NB4 (cell line): ENCODE measurements at regions not wholly inside any gene's neighbourhood (a gene's known extent, or its start where the extent isn't known, plus 50 kb on each side); places are given as distances from the start of the nearest gene placed in this dataset.
"Not testable (repeated sequence)": the region's sequence is repeated elsewhere in the genome, so short reads cannot be mapped to it uniquely, and the experiment has no call there.

Source experiments
- DNase-seq: peaks from one replicate; pipeline ENCODE4 v3.0.0; 2010; ENCODE audit warnings: low read depth
- H3K4me3 ChIP-seq: one replicate; pipeline ENCODE4 v1.5.1; 2011; ENCODE audit warnings: mild to moderate bottlenecking, low read depth, low read length, moderate library complexity
- CTCF ChIP-seq: IDR thresholded peaks from one replicate; pipeline ENCODE4 v1.5.1; 2012; ENCODE audit warnings: low read depth, low read length
- MYC ChIP-seq: IDR thresholded peaks from 2 replicates; pipeline ENCODE4 v1.6.1; 2011; ENCODE audit warnings: low read depth, low read length
- POLR2A ChIP-seq: IDR thresholded peaks from 2 replicates; pipeline ENCODE4 v1.6.1; 2011; ENCODE audit warnings: mild to moderate bottlenecking; ENCODE audit not compliant: insufficient read length; ENCODE audit errors: extremely low read depth
- TF ChIP-seq, protein P1 (sequence below): IDR thresholded peaks from 2 replicates; pipeline ENCODE4 v1.6.1; 2011; ENCODE audit warnings: low read depth, low read length

- TF ChIP-seq, protein P1, sequence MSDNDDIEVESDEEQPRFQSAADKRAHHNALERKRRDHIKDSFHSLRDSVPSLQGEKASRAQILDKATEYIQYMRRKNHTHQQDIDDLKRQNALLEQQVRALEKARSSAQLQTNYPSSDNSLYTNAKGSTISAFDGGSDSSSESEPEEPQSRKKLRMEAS = no peak
- TF ChIP-seq CTCF (no peak), MYC (no peak), POLR2A (no peak)
Measured at GRCh38 chr5:108696951-108697715, 50.6 kb upstream of the FER start.

GRCh38 chr5:108696407-108696806, 51.3 kb upstream of the FER start:
- TF ChIP-seq, protein P1 = no peak
- TF ChIP-seq POLR2A = no peak
- TF ChIP-seq CTCF = no peak
- no peak for TF ChIP-seq MYC
- H3K4me3 ChIP-seq = no peak overlapping the region

More at GRCh38 chr5:108696951-108697715, 50.6 kb upstream of the FER start:
- DNase-seq = no peak
- H3K4me3 ChIP-seq = no peak overlapping the region

GRCh38 chr5:108688485-108688884, 59.2 kb upstream of the FER start:
- H3K4me3 ChIP-seq = no peak overlapping the region
- TF ChIP-seq MYC (no peak), POLR2A (no peak), CTCF (no peak)
- TF ChIP-seq, protein P1 = no peak
- DNase-seq = no peak

More at GRCh38 chr5:108696407-108696806, 51.3 kb upstream of the FER start:
- DNase-seq = no peak

- peak; percentile 4 for DNase-seq
- no peak for TF ChIP-seq POLR2A
- no peak for TF ChIP-seq MYC
- no peak for TF ChIP-seq CTCF
- TF ChIP-seq, protein P1 = no peak
Measured at GRCh38 chr5:108687595-108688200, 60.0 kb upstream of the FER start.

GRCh38 chr5:108686676-108687075, 61.0 kb upstream of the FER start:
- TF ChIP-seq, protein P1 = no peak
- TF ChIP-seq POLR2A = no peak
- no peak for TF ChIP-seq MYC
- no peak for TF ChIP-seq CTCF
- no peak overlapping the region for H3K4me3 ChIP-seq
- DNase-seq = no peak

More at GRCh38 chr5:108687595-108688200, 60.0 kb upstream of the FER start:
- no peak overlapping the region for H3K4me3 ChIP-seq

DNA sequence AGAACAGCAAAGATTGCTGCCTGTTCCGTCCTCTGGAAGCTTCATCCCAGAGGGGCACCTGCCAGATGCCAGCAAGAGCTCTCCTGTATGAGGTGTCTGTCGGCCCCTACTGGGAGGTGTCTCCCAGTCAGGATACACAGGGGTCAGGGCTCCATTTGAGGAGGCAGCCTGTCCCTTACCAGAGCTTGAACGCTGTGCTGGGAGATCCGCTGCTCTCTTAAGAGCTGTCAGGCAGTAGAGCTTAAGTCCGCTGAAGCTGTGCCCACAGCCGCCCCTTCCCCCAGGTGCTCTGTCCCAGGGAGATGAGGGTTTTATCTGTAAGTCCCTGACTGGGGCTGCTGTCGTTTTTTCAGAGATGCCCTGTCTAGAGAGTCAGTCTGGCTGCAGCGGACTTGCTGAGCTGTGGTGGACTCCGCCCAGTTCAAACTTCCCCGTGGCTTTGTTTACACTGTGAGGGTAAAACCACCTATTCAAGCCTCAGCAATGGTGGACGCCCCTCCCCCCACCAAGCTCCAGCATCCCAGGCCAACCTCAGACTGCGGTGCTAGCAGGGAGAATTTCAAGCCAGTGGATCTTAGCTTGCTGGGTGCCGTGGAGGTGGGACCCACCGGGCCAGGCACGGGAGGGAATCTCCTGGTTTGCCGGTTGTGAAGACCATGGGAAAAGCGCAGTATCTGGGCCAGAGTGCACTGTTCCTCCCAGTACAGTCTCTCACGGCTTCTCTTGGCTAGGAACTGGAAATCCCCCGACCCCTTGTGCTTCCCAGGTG, 62.1 kb upstream of the FER start:
- not testable (repeated sequence) for DNase-seq, H3K4me3 ChIP-seq
